NCI-H2227 (cell line): ENCODE measurements at regions not wholly inside any gene's neighbourhood (a gene's known extent, or its start where the extent isn't known, plus 50 kb on each side); places are given as distances from the start of the nearest gene placed in this dataset.

ENCODE experiments used
- DNase-seq: peaks from one replicate; lab custom pipeline; 2025; ENCODE audit not compliant: unreplicated experiment; lab: John Stamatoyannopoulos, UW

- DNase-seq: no peak
Measured at GRCh38 chr20:58111310-58112016, 117.0 kb downstream of the ANKRD60 start.

- DNase-seq: no peak
Measured at GRCh38 chr20:58109918-58110635, 118.4 kb downstream of the ANKRD60 start.

- no peak for DNase-seq
Measured at GRCh38 chr20:58109126-58109880, 119.2 kb downstream of the ANKRD60 start.

DNA sequence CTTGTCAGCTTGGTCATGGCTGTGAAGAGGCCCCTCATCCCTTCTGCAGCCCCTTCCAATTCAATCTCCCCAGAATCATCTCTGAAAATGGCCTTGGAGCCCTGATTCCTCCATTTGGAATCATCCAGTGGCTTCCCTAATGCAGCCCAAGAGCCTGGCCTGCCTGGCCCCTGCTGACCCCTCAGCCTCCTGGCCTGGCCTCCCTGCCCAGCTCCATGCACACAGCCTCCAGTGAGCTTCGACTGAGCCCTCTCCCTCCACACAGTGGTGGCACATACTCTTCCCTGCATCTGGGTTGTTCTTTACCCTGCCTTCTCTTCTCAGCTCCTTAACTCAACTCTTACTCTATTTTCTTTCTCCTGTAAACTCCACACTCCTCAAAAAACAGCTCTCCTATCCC is 120.9 kb downstream of the ANKRD60 start:
- no peak for DNase-seq

DNA sequence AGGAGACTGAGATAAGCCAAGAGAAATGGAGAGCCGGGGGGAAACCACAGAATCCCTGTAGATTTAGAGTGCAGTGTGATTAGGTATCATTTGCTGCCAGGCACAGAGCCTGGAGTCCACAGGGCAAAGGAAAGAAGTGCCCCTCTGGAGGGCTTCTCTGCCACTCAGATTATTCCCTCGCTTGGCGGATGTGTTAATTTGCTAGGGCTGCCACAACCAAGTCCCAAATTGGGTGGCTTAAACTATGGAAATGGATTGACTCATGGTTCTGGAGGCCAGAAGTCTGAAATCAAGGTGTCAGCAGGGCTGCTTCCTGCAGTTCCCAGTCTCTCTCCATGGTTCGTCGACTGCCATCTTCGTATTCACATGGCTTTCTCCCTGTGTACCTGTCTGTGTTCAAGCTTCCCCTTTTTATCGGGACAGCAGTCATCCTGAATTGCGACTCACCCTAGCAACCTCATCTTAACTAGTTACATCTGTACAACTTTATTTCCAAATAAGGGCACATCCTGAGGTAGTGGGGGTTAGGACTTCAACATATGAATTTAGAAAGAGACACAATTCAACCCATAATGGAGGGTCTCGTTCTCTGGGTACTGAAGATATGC is 122.2 kb downstream of the ANKRD60 start:
- DNase-seq: no peak

- DNase-seq: no peak
Measured at GRCh38 chr20:58103961-58104360, 124.5 kb downstream of the ANKRD60 start.

DNA sequence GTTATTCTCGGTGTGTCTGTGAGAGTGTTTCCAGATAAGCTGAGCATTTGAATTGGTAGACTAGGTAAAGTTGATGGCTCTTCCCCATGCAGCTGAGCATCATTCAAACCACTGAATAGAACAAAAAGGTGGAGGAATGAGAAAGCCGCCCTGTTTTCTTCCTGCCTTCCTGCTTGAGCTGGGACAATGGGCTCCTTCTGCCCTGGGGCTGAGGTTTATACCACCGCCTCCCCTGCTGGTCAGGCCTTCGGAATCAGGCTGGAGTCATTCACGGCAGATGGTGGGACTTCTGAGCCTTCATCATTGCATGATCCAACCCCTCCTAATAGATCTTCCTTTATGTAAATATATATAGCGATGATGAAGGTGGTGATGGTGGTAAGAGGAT is 124.9 kb downstream of the ANKRD60 start:
- DNase-seq: no peak

DNA sequence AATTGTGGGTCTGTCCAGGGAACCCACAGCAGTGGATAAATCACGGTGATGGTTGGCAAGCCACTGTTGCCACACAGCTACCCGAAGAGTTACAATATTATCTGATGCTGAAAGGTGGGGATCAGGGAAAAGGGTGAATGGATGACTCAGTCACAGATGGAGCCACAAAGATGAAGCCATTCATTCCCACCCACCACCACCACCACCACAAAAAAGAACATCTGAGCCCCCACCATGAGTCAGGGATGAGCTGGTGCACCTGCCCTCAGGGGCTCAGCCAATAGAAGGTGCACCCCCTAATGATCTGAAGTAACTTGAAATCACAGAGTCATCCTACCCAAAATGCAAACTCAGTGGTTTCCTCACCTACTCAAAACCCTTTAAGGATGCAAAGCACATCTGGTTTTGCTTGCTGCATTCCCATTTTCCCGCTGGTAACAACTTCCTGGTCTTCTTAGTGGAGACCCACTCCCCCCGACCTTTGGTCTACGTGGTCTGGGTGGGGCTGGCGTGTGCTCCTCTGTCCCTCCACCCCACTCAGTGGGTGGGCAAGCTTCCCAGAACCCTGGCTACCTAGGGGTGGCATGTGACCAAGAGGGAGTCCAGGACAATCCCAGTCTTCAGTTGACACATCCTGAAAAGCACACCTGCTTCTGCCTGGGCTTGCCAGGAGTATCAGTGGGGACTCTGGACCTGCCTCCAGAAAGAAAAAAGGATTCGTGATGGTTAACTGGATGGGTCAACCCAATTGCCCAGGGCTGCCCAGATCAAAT is 125.5 kb downstream of the ANKRD60 start:
- DNase-seq: no peak

- no peak for DNase-seq
Measured at GRCh38 chr20:58102261-58102660, 126.2 kb downstream of the ANKRD60 start.

- DNase-seq: no peak
Measured at GRCh38 chr20:58100731-58101356, 127.6 kb downstream of the ANKRD60 start.

- no peak for DNase-seq
Measured at GRCh38 chr20:58099956-58100730, 128.3 kb downstream of the ANKRD60 start.

- DNase-seq: no peak
Measured at GRCh38 chr20:58099291-58099935, 129.0 kb downstream of the ANKRD60 start.

DNA sequence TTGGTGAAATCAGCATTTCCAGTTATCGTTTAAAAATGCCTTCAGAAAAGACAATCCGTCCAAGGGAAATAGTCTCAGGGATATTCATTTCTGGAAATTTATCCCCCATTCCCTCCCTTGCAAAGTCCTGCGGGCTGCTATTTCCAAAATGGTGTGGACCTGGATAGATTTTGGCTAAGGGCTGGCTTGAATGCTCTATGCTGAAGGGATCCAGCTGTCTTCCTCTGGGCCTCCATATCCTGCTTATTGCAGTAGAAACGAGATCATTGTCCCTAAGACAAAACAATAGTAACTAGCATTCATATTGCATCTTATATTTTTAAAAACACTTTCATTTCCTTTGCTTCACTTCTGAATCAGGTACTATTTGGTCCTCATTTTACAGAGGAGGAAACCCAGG is 129.9 kb downstream of the ANKRD60 start:
- DNase-seq: no peak

GRCh38 chr20:58097943-58098342 is 130.5 kb downstream of the ANKRD60 start:
- no peak for DNase-seq

GRCh38 chr20:58097429-58097828 is 131.0 kb downstream of the ANKRD60 start:
- no peak for DNase-seq

DNA sequence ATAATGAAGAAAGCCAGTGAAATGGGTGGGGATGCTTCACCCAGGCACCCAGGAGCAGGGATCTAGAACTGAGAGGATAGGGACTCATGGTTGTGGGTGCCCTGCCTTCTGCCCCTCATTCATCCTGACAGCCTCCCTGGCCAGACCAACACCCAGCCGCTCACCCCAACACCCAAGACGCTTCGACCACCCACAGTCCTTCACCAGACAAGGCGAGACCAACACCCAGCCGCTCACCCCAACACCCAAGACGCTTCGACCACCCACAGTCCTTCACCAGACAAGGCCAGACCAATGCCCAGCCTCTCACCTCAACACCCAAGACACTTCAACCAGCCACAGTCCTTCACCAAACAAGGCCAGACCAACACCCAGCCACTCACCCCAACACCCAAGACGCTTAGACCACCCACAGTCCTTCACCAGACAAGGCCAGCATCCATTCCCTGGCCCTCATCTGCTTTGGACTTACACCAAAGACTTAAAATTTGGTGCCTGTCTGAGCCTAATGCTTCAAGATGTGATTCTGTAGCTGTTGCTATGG is 131.5 kb downstream of the ANKRD60 start:
- DNase-seq: no peak

- no peak for DNase-seq
Measured at GRCh38 chr20:58094698-58095097, 133.8 kb downstream of the ANKRD60 start.

DNA sequence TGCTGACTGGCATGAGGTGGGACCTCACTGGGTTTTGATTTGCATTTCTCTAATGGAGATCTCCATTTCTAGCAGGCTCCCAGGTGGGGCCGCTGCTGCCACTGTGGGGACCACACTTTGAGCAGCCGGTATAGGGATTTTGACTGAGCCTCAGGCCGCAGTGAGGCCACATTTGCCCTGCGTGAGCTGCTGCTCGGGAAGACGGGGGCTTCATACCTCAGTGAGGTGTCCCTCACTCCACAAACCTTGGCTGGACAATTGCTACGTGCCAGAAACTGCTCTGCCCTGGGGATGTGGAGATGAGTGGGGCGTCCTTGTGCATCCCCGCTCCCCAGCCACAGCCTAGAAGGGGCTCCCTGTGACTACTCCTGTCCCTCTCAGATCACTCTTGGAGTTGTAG is 134.3 kb downstream of the ANKRD60 start:
- no peak for DNase-seq

GRCh38 chr20:58092871-58093270 is 135.6 kb downstream of the ANKRD60 start:
- DNase-seq: no peak
